Epidermal melanocyte (primary cell): ENCODE measurements at regions not wholly inside any gene's neighbourhood (a gene's known extent, or its start where the extent isn't known, plus 50 kb on each side); places are given as distances from the start of the nearest gene placed in this dataset.
"Not testable (repeated sequence)": the region's sequence is repeated elsewhere in the genome, so short reads cannot be mapped to it uniquely, and the experiment has no call there.

Source experiments
- DNase-seq: peaks from one replicate; pipeline ENCODE4 v3.0.0; 2011; ENCODE audit warnings: low spot score; ENCODE audit not compliant: insufficient read length

DNA sequence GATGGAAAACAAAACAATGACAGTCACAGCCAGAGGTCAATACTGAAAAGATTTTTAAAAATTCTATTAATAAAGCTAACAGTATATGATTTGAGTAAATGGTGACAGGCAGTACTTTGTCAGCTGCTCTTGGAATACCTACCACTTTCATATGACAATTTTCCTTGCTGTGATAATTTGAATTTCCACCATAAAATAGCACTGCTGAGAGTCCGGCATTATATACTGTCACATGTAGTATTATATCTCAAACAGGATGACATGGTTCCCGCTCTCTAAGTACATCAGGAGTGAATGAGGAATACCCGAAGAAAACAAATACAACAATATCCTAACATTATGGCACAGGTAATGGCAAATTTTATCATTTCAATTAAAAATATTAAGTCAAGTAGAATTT, 146.8 kb upstream of the TMPRSS15 start:
- DNase-seq = no peak

DNA sequence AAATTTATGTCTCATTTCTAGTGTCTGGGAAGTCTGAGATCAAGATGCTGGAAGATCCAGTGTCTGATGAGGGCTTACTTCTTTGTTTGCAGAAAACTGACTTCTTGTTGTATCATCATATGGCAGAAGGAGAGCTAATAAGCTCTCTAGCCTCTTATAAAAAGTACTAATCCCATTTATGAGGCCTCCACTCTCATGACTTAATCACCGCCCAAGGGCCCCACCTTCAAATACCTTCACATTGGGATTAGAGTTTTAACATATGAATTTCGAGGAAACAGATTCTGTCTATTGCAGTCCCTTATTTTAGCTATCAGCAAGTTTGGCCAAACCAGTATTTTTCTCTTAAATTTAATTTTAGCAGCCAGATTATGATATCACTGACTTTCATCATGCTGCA, 150.2 kb upstream of the TMPRSS15 start:
- no peak for DNase-seq

- not testable (repeated sequence) for DNase-seq
Measured at GRCh38 chr21:18567770-18568169, 164.2 kb upstream of the TMPRSS15 start.

DNA sequence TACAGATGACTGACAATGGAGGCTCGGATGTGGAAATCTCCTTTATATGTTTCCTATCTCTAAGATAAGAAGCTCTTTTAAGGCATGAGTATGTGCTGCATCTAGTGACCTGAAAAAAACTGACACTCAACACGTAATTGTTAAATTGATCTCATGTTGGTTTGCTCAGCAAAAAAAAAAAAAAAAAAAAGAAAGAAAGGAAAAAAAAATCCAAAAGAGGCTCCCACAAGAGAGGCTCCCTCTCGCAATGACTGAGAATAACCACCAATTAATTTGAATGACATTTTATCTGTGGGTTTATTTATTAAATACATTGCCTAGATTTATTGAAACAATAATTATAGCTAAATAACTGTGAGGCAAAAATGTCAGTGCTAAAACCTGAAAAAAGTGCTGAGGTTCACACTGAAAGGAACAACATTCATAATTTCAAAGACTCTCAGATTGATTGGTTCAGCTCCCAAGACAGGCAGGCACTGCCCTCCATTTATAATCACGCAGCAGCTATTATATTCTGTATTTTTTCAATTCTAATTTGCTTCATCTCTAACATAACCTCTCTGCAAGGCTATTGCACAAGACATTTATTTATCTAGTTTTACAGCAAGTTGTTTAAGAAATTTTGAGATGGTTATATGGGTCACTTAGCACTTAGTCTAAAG, 184.5 kb upstream of the TMPRSS15 start:
- no peak for DNase-seq

- no peak for DNase-seq
Measured at GRCh38 chr21:18601146-18601545, 197.6 kb upstream of the TMPRSS15 start.

- no peak for DNase-seq
Measured at GRCh38 chr21:18602711-18603110, 199.1 kb upstream of the TMPRSS15 start.

DNA sequence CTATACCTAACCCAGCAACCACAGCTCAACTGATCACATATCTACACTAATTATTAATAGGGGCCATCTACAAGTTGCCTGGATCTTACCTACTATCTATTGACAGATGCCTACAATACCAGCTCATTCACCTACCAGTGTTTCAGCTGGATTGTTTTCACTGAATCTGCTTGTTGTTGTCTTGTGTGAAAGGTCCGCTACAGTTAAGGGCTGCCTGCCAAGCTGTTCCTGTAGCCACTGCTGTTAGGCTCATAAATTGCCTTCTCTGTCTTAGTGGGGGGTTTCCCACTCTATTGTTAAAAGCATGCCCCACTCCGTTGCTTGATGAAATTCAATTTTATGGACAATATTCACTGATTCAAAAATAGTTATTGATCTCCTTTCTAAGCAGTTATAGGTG, 199.7 kb upstream of the TMPRSS15 start:
- no peak for DNase-seq

DNA sequence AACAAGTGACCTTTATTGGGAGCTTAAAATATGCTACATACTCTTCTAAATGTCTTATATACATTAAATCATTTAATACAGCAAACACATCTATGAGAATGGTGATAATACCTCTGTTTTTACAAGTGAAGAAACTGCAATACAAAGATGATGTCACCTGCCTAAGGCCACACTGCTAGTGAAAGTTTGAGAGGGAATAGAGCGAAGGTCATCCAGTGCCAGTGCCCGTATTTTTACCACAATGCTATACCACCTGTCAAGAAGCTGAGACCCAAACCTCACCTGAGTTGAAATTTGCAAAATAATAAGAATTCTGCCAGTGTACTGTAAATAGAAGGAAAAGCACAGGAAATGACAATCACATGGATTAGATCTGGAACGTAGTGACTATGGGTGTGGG, 200.4 kb upstream of the TMPRSS15 start:
- DNase-seq = no peak

DNA sequence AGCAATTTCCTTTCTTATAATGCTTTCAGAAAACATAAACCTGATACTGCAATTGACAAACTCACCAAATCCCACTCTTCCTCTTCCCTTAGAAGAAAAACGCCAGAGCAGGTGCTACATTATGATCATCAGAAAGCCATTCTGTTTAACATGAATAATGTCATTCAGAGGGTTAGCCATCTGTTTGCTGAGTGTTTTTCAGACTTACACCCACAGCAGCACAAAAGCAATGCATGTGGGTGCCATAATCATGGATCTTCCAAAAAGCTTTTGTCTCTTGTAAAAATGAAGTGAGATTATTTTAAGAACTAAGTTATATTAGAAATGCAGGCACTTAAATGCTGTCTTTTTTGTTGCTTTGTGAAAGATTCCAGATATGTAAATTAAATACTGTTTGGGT, 204.6 kb upstream of the TMPRSS15 start:
- DNase-seq = no peak

DNA sequence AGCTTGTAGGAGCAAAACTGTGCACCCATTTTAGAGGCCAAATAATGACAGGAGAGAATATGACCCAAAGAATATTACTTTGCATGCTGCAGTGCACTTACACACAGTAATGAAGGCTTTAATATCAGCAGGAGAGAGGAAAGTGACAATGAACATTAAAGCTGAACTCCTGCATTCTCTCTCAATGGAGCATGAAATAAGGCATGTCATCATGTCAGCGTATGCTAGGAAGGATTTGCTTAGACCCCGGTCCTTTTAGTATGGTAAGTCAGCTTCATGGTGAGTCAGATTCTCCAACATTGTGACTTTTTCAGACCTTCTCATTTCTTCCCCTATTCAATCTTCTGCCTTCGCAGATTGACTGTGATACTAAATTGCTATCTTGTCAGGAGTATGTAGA, 210.7 kb upstream of the TMPRSS15 start:
- DNase-seq = no peak

GRCh38 chr21:18617291-18617690, 213.7 kb upstream of the TMPRSS15 start:
- DNase-seq = no peak

- no peak for DNase-seq
Measured at GRCh38 chr21:18620436-18620835, 216.9 kb upstream of the TMPRSS15 start.

DNA sequence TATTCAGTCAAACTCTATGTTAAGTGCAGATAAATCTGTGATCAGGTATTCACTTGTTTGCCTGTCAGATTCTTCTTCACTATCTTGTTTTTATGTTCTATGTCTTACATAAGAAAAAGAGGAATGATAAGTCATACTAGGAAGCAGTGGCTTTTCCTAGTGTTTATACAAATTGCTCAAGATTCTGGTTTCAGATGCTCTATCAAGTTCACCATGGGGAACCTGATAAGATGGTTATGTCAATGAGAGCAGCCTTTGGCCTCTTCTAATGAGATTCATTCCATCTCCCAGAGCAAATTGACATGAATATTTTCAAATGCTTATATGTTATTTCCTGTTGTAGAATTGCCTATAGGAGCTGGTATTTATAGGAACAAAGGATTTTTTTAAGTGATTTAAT, 218.8 kb upstream of the TMPRSS15 start:
- DNase-seq = no peak

DNA sequence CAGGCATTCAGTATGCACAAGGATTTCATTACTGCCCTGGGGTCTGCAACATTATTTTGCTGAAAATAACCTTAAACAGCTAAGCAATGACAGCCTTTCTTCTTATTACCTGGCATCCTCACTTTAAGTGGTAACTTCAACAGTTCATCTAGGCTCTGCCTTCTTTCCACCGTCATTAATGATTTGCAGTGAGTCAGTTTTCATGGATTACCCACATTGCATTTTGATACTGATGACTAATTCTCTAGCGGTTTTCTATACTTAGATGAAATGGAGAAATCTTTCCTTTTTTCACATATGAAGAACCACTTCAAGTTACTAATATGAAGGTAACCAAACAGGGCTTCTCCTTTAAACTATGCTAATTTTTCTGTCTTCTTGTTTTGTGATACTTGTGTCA, 226.9 kb upstream of the TMPRSS15 start:
- DNase-seq = no peak

DNA sequence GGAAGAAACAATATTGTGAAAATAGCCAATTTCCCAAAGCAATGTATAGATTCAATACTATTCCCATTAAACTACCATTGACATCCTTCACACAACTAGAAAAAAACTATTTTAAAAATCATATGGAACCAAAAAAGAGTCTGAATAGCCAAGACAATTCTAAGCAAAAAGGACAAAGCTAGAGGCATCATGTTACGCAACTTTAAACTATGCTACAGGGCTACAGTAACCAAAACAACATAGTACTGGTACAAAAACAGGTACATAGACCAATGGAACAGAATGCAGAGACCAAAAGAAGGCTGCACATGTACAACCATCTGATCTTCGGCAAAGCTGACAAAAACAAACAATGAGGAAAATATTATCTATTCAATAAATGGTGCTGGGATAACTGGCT, 233.3 kb upstream of the TMPRSS15 start:
- no peak for DNase-seq

GRCh38 chr21:18646116-18646515, 242.5 kb upstream of the TMPRSS15 start:
- DNase-seq = no peak

DNA sequence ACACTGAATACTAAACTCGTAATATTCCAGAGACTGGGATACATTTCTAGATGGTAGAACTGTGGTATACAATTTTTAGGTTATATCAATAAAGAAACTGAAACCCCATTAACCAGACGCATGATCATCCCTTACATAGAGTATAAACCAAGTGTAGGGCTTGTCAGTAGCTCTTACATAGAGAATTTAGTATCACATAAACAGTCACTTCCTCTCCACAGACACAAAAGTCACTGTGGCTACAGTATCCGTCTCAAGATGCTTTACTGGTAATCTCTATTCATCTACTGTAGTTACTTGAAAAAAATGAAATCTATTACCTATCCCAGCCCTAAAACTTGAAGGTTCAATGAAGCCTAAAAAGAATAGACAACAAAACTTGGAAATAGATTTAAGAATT, 252.3 kb upstream of the TMPRSS15 start:
- no peak for DNase-seq

DNA sequence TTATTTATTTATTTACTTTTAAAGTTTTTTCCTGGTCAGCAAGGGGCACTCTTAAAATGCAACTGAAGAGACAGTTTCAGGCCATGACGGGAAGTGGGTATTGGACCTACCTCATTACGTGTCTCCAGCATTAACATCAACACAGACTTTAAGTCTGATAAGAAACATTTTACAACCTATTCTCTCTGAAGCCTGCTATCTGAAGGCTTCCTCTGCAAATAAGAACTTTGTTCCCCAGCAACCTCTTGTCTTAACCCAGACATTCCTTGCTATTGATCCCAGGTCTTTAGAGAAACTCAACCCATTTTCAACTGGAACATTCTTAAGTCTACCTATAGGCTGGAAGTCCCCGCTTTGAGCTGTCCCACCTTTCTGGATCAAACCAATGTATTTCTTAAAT, 258.3 kb upstream of the TMPRSS15 start:
- DNase-seq = no peak

GRCh38 chr21:18663663-18664062, 260.1 kb upstream of the TMPRSS15 start:
- no peak for DNase-seq

DNA sequence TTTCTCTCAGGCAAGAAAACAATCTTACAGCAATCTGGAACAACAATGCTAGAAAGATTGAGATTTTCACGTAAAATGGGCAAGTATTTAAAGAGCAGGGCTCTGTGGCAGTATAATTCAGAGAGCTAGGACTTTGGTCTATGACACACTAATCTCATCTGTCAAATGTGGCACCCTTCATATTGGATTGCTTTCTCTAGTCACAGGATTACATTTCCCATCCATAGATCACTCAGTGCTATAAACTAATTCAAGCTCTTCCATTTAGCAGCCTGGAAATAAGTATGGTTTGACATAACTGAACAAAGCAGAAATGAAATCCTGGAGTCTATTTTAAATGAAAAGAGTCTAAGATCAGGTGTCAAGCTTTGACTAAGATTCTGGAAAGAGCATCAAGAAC, 263.1 kb upstream of the TMPRSS15 start:
- DNase-seq = no peak

DNA sequence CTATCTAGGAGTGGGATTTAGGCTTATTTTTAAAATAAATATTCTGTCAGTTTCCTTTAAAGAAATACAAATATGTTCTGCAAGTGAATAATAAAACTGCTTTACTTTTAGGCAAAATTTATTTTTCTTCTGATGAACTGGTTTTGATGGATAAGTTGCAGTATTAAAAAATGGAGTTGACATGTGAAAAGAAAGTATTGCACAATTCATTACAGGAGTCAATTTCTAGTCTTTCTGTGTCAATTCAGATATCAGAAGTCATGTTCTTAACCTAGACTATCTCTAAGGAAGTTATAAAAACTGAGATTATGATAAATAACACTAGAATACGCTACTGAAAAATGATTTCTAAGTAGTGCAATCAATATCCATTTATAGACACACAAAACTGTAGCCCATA, 270.2 kb upstream of the TMPRSS15 start:
- no peak for DNase-seq

GRCh38 chr21:18677632-18678031, 274.0 kb upstream of the TMPRSS15 start:
- no peak for DNase-seq

DNA sequence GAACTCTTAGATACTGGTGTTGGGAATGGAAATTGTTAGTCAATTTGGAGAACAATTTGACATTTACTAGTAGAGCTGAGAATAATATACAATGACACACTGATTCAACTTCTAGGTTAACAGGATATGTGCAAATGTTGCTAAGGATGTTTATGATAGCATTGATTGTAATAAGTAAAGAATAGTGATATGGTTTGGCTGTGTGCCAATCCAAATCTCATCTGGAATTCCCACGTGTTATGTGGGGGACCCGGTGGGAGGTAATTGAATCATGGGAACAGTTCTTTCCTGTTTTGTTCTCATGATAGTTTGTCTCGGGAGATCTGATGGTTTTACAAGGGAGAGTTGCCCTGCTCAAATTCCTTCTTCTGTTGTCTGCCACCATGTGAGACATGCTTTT, 302.4 kb upstream of the TMPRSS15 start:
- no peak for DNase-seq

GRCh38 chr21:18711662-18712061, 308.1 kb upstream of the TMPRSS15 start:
- DNase-seq = no peak
